PC-3 (cell line): ENCODE measurements at regions not wholly inside any gene's neighbourhood (a gene's known extent, or its start where the extent isn't known, plus 50 kb on each side); places are given as distances from the start of the nearest gene placed in this dataset.

Experiments used
- ATAC-seq: fragments of 200-7000 bp; cut with Tn5 transposase; 2 replicates; pipeline ENCODE4 v1.9.1; 2020; ENCODE audit warnings: mild to moderate bottlenecking, moderate library complexity
- BruUV-seq: library from RNA; stranded (reverse); fragments of 400-500 nt; replicated peaks from 2 replicates; lab custom pipeline; 2021; lab: Mats Ljungman, UMichigan
- CTCF ChIA-PET: fragments of 300-600 bp; sonication (Branson Sonifier 250); formaldehyde crosslinking; loops from one replicate; lab custom pipeline; 2022; ENCODE audit warnings: antibody characterized with exemption; lab: Charles Lee
- POLR2A ChIA-PET: fragments of 300-600 bp; sonication (Branson Sonifier 250); formaldehyde crosslinking; loops from one replicate; lab custom pipeline; 2022; ENCODE audit warnings: antibody characterized with exemption; ENCODE audit not compliant: unreplicated experiment; lab: Charles Lee
- DNase-seq: peaks from one replicate; pipeline ENCODE4 v3.0.0-alpha.2; 2015
- H2AFZ ChIP-seq: fragments of 300-600 bp; sonication (generic); 2 replicates; pipeline ENCODE4 v1.6.0; 2016; ENCODE audit warnings: antibody characterized with exemption, low read length
- H3F3A ChIP-seq: fragments of 300-600 bp; sonication (generic); one replicate; pipeline ENCODE4 v1.6.0; 2017; ENCODE audit warnings: antibody characterized with exemption, low read length, control low read depth, mild to moderate bottlenecking; ENCODE audit not compliant: unreplicated experiment
- H3K27ac ChIP-seq: fragments of 300-600 bp; sonication (generic); 2 replicates; pipeline ENCODE4 v1.5.1; 2016; ENCODE audit warnings: mild to moderate bottlenecking, low read length
- H3K27me3 ChIP-seq: fragments of 300-600 bp; sonication (generic); 2 replicates; pipeline ENCODE4 v1.6.1; 2016; ENCODE audit warnings: low read length, mixed read lengths
- H3K36me3 ChIP-seq: fragments of 300-600 bp; sonication (generic); 2 replicates; pipeline ENCODE4 v1.6.1; 2016; ENCODE audit warnings: low read depth, mixed run types, low read length, mixed read lengths
- H3K4me1 ChIP-seq: fragments of 300-600 bp; sonication (generic); 2 replicates; pipeline ENCODE4 v1.5.1; 2016; ENCODE audit warnings: low read length; ENCODE audit not compliant: insufficient read depth
- H3K4me2 ChIP-seq: fragments of 300-600 bp; sonication (generic); 2 replicates; pipeline ENCODE4 v1.6.0; 2016; ENCODE audit warnings: low read length
- H3K4me3 ChIP-seq: fragments of 300-600 bp; sonication (generic); 2 replicates; pipeline ENCODE4 v1.5.1; 2016; ENCODE audit warnings: mild to moderate bottlenecking, low read length, mixed read lengths
- H3K79me2 ChIP-seq: fragments of 300-600 bp; sonication (generic); 2 replicates; pipeline ENCODE4 v1.6.1; 2017; ENCODE audit warnings: low read length, mixed read lengths
- H3K9ac ChIP-seq: fragments of 300-600 bp; sonication (generic); 2 replicates; pipeline ENCODE4 v1.6.0; 2016; ENCODE audit warnings: mild to moderate bottlenecking, low read length
- H3K9me2 ChIP-seq: fragments of 300-600 bp; sonication (generic); replicated peaks from 2 replicates; pipeline ENCODE4 v1.6.1; 2016; ENCODE audit warnings: mixed run types, low read length, mixed read lengths
- H3K9me3 ChIP-seq: fragments of 300-600 bp; sonication (generic); 2 replicates; pipeline ENCODE4 v1.6.1; 2016; ENCODE audit warnings: low read length, mixed read lengths
- H4K20me1 ChIP-seq: fragments of 300-600 bp; sonication (generic); 2 replicates; pipeline ENCODE4 v1.6.1; 2016; ENCODE audit warnings: low read length, mixed read lengths
- CTCF ChIP-seq: fragments of 300-600 bp; sonication (generic); conservative IDR thresholded peaks from 2 replicates; pipeline ENCODE4 v1.5.1; 2017; ENCODE audit warnings: antibody characterized with exemption, low read depth, mild to moderate bottlenecking, low read length
- EZH2 ChIP-seq: fragments of 300-600 bp; sonication (generic); IDR thresholded peaks from one replicate; pipeline ENCODE4 v1.6.1; 2017; ENCODE audit warnings: antibody characterized with exemption, mild to moderate bottlenecking, low read length; ENCODE audit not compliant: unreplicated experiment
- EZH2phosphoT487 ChIP-seq: fragments of 300-600 bp; sonication (generic); IDR thresholded peaks from 2 replicates; pipeline ENCODE4 v1.6.1; 2018; ENCODE audit warnings: mild to moderate bottlenecking, antibody characterized with exemption, low read length, borderline replicate concordance
- intact Hi-C: fragments of 100-400 bp; cut with micrococcal nuclease; formaldehyde crosslinking; loops from 2 replicates; pipeline ENCODE4 v1.9.0; 2023

GRCh38 chr5:63535840-63536602 lies 426.2 kb downstream of the HTR1A start:
- BruUV-seq: no TSS peak
- Histone ChIP-seq H3K36me3 (no peaks in the 10 kb centered on the region), H3K27ac (no peak overlapping the region), H2AFZ (no peak overlapping the region), H3K4me3 (no peak overlapping the region), H3K27me3 (no peaks in the 10 kb centered on the region), H3K9me3 (no peaks in the 10 kb centered on the region), H3K9me2 (no peaks in the 10 kb centered on the region), H3F3A (no peaks in the 10 kb centered on the region), H3K4me1 (no peaks in the 10 kb centered on the region), H4K20me1 (no peaks in the 10 kb centered on the region), H3K4me2 (no peak overlapping the region), H3K79me2 (no peaks in the 10 kb centered on the region), H3K9ac (no peak overlapping the region)
- POLR2A ChIA-PET: interaction anchor here (0.5 kb wide), 1 partner anchor 557 kb away, joined by 3 read pairs; no protein-coding TSS in a partner anchor
- TF ChIP-seq CTCF (no peak), EZH2 (no peak), EZH2phosphoT487 (no peak)
- DNase-seq: no peak
- intact Hi-C loops: no loop called here
- CTCF ChIA-PET: interaction anchor here (0.6 kb wide), 1 partner anchor 12 kb away, joined by 3 read pairs; no protein-coding TSS in a partner anchor
- ATAC-seq: no peak

- BruUV-seq: no TSS peak
- Histone ChIP-seq H2AFZ (no peak overlapping the region), H3K4me1 (no peaks in the 10 kb centered on the region), H3K4me3 (no peak overlapping the region), H3K36me3 (no peaks in the 10 kb centered on the region), H3K27me3 (no peaks in the 10 kb centered on the region), H3K4me2 (no peak overlapping the region), H3K9me2 (no peaks in the 10 kb centered on the region), H3K9me3 (no peaks in the 10 kb centered on the region), H3K27ac (no peak overlapping the region), H3K9ac (no peak overlapping the region), H3F3A (no peaks in the 10 kb centered on the region), H4K20me1 (no peaks in the 10 kb centered on the region), H3K79me2 (no peaks in the 10 kb centered on the region)
- no peak for TF ChIP-seq EZH2
- no peak for TF ChIP-seq CTCF
- TF ChIP-seq EZH2phosphoT487: no peak
- intact Hi-C loops: no loop called here
- ChIA-PET CTCF (no interaction called here), POLR2A (no interaction called here)
- DNase-seq (no peak), ATAC-seq (no peak)
These were observed 438.0 kb downstream of the HTR1A start for GRCh38 chr5:63524281-63524680.

- TF ChIP-seq CTCF: no peak
- TF ChIP-seq EZH2phosphoT487: no peak
- no peak for TF ChIP-seq EZH2
- BruUV-seq: no TSS peak
- POLR2A ChIA-PET: no interaction called here
- Histone ChIP-seq H3K79me2 (no peaks in the 10 kb centered on the region), H3K27me3 (no peaks in the 10 kb centered on the region), H3K27ac (no peak overlapping the region), H3K9ac (no peak overlapping the region), H3F3A (no peaks in the 10 kb centered on the region), H2AFZ (no peak overlapping the region), H3K9me3 (no peaks in the 10 kb centered on the region), H3K9me2 (no peaks in the 10 kb centered on the region), H3K4me2 (no peak overlapping the region), H3K4me1 (no peaks in the 10 kb centered on the region), H3K4me3 (no peak overlapping the region), H4K20me1 (no peaks in the 10 kb centered on the region), H3K36me3 (no peaks in the 10 kb centered on the region)
- no peak for DNase-seq
- CTCF ChIA-PET: no interaction called here
- intact Hi-C loops: no loop called here
- ATAC-seq: no peak
These were observed 446.2 kb downstream of the HTR1A start for GRCh38 chr5:63516006-63516405.
